AG04450 (cell line): ENCODE measurements at regions not wholly inside any gene's neighbourhood (a gene's known extent, or its start where the extent isn't known, plus 50 kb on each side); places are given as distances from the start of the nearest gene placed in this dataset.

Experiments
- CTCF ChIA-PET: fragments of 300-600, 350-600 bp; formaldehyde crosslinking; extraction: SDS; loops from one replicate; lab custom pipeline; 2022; ENCODE audit warnings: antibody characterized with exemption, inconsistent platforms; lab: Charles Lee
- POLR2A ChIA-PET: fragments of 350-600 bp; formaldehyde crosslinking; extraction: SDS; loops from one replicate; lab custom pipeline; 2021; ENCODE audit warnings: antibody characterized with exemption, inconsistent platforms; lab: Yijun Ruan, JAX
- DNase-seq: peaks from one replicate; pipeline ENCODE4 v3.0.0-alpha.2; 2011; ENCODE audit warnings: low read depth, low spot score
- H3K27ac ChIP-seq: one replicate; pipeline ENCODE4 v1.5.1; 2012; ENCODE audit warnings: low read depth, low read length, control low read depth
- H3K27me3 ChIP-seq: one replicate; pipeline ENCODE4 v1.6.0; 2012; ENCODE audit warnings: low read length; ENCODE audit not compliant: control insufficient read depth, insufficient read depth
- H3K4me3 ChIP-seq: 2 replicates; pipeline ENCODE4 v1.5.1; 2011; ENCODE audit warnings: mild to moderate bottlenecking, low read depth, low read length, control low read depth
- H3K9me3 ChIP-seq: 2 replicates; pipeline ENCODE4 v1.5.1; 2012; ENCODE audit warnings: low read length; ENCODE audit not compliant: control insufficient read depth, insufficient read depth
- CTCF ChIP-seq: IDR thresholded peaks from 2 replicates; pipeline ENCODE4 v1.5.1; 2011; ENCODE audit warnings: low read depth, low read length, control low read depth, inconsistent platforms

GRCh38 chr1:239786464-239786863, 305.2 kb upstream of the FMN2 start:
- no peak for TF ChIP-seq CTCF
- no peak for DNase-seq
- ChIA-PET POLR2A (no interaction called here), CTCF (no interaction called here)
- Histone ChIP-seq H3K9me3 (peaks cover 3% of the 10 kb centered on the region), H3K4me3 (no peak overlapping the region), H3K27ac (no peak overlapping the region), H3K27me3 (no peaks in the 10 kb centered on the region)

- DNase-seq = no peak
- no peak for TF ChIP-seq CTCF
- ChIA-PET POLR2A (no interaction called here), CTCF (no interaction called here)
- Histone ChIP-seq H3K9me3 (no peaks in the 10 kb centered on the region), H3K27ac (no peak overlapping the region), H3K27me3 (no peaks in the 10 kb centered on the region), H3K4me3 (no peak overlapping the region)
Observed at GRCh38 chr1:239792157-239792556, 299.5 kb upstream of the FMN2 start.

- Histone ChIP-seq H3K27ac (no peak overlapping the region), H3K4me3 (no peak overlapping the region), H3K9me3 (no peaks in the 10 kb centered on the region), H3K27me3 (no peaks in the 10 kb centered on the region)
- no peak for TF ChIP-seq CTCF
- ChIA-PET CTCF (no interaction called here), POLR2A (no interaction called here)
- DNase-seq = no peak
Observed at GRCh38 chr1:239795304-239795703, 296.4 kb upstream of the FMN2 start.

- no peaks in the 10 kb centered on the region for H3K27me3 ChIP-seq
- H3K9me3 ChIP-seq = no peaks in the 10 kb centered on the region
- H3K4me3 ChIP-seq = no peak overlapping the region
- DNase-seq = no peak
- ChIA-PET CTCF (no interaction called here), POLR2A (no interaction called here)
- TF ChIP-seq CTCF = no peak
- no peak overlapping the region for H3K27ac ChIP-seq
Observed at GRCh38 chr1:239799617-239800016, 292.1 kb upstream of the FMN2 start.

GRCh38 chr1:239800861-239801260, 290.8 kb upstream of the FMN2 start:
- H3K27me3 ChIP-seq = no peaks in the 10 kb centered on the region
- no peaks in the 10 kb centered on the region for H3K9me3 ChIP-seq
- H3K27ac ChIP-seq = no peak overlapping the region
- DNase-seq = no peak
- ChIA-PET CTCF (no interaction called here), POLR2A (no interaction called here)
- TF ChIP-seq CTCF = no peak
- no peak overlapping the region for H3K4me3 ChIP-seq
